Upper lobe of right lung (tissue), 1 donor: ENCODE measurements at regions not wholly inside any gene's neighbourhood (a gene's known extent, or its start where the extent isn't known, plus 50 kb on each side); places are given as distances from the start of the nearest gene placed in this dataset.

Experiments used
- ATAC-seq: fragments of 200-7000 bp; cut with Tn5 transposase; one replicate; pipeline ENCODE4 v1.9.1; 2020; ENCODE audit warnings: mild to moderate bottlenecking, moderate library complexity
- DNase-seq: peaks from one replicate; pipeline ENCODE4 v3.0.0-alpha.2; 2020
- H3K27ac ChIP-seq: fragments of 200-600 bp; one replicate; pipeline ENCODE4 v1.8.0; 2022
- H3K27me3 ChIP-seq: fragments of 200-600 bp; one replicate; pipeline ENCODE4 v1.8.0; 2022; ENCODE audit warnings: mild to moderate bottlenecking
- H3K36me3 ChIP-seq: fragments of 200-600 bp; one replicate; pipeline ENCODE4 v1.8.0; 2022
- H3K4me1 ChIP-seq: fragments of 200-600 bp; one replicate; pipeline ENCODE4 v1.8.0; 2022
- H3K4me3 ChIP-seq: fragments of 200-600 bp; one replicate; pipeline ENCODE4 v1.8.0; 2022; ENCODE audit warnings: mild to moderate bottlenecking
- H3K9me3 ChIP-seq: fragments of 200-600 bp; one replicate; pipeline ENCODE4 v1.8.0; 2022
- CTCF ChIP-seq: fragments of 200-600 bp; IDR thresholded peaks from one replicate; pipeline ENCODE4 v1.8.0; 2022; ENCODE audit warnings: antibody characterized with exemption
- intact Hi-C: fragments of 100-400 bp; cut with DNase I; formaldehyde crosslinking; loops from one replicate; pipeline ENCODE4 v1.11.0; 2022
- donor health status: DM: no; HTN: yes; CAD: no; lungs with severe emphysema.

GRCh38 chr14:42569227-42569626, 962.6 kb downstream of the LRFN5 start:
- TF ChIP-seq CTCF, result no peak
- no peaks in the 10 kb centered on the region for H3K4me1 ChIP-seq
- no peaks in the 10 kb centered on the region for H3K9me3 ChIP-seq
- no peak for ATAC-seq
- H3K27me3 ChIP-seq, result no peaks in the 10 kb centered on the region
- intact Hi-C loops, result no loop called here
- H3K27ac ChIP-seq, result no peak overlapping the region
- no peak overlapping the region for H3K4me3 ChIP-seq
- H3K36me3 ChIP-seq, result no peaks in the 10 kb centered on the region
- DNase-seq, result no peak

GRCh38 chr14:42565556-42565955, 958.9 kb downstream of the LRFN5 start:
- intact Hi-C loops, result no loop called here
- H3K4me1 ChIP-seq, result no peaks in the 10 kb centered on the region
- H3K9me3 ChIP-seq, result no peaks in the 10 kb centered on the region
- TF ChIP-seq CTCF, result no peak
- no peaks in the 10 kb centered on the region for H3K36me3 ChIP-seq
- DNase-seq (no peak), ATAC-seq (no peak)
- H3K27me3 ChIP-seq, result no peaks in the 10 kb centered on the region
- no peak overlapping the region for H3K4me3 ChIP-seq
- H3K27ac ChIP-seq, result no peak overlapping the region

- H3K36me3 ChIP-seq, result no peaks in the 10 kb centered on the region
- H3K27ac ChIP-seq, result no peak overlapping the region
- no peaks in the 10 kb centered on the region for H3K27me3 ChIP-seq
- H3K4me3 ChIP-seq, result no peak overlapping the region
- ATAC-seq (no peak), DNase-seq (no peak)
- no peak for TF ChIP-seq CTCF
- intact Hi-C loops, result no loop called here
- no peaks in the 10 kb centered on the region for H3K4me1 ChIP-seq
- no peaks in the 10 kb centered on the region for H3K9me3 ChIP-seq
These were observed 956.6 kb downstream of the LRFN5 start for GRCh38 chr14:42563313-42563712.

- Histone ChIP-seq H3K27ac (no peak overlapping the region), H3K9me3 (no peaks in the 10 kb centered on the region), H3K27me3 (no peaks in the 10 kb centered on the region), H3K36me3 (no peaks in the 10 kb centered on the region), H3K4me3 (no peak overlapping the region), H3K4me1 (no peaks in the 10 kb centered on the region)
- no peak for TF ChIP-seq CTCF
- ATAC-seq (no peak), DNase-seq (no peak)
- intact Hi-C loops, result no loop called here
These were observed 949.9 kb downstream of the LRFN5 start for GRCh38 chr14:42556551-42556950.

- Histone ChIP-seq H3K36me3 (no peaks in the 10 kb centered on the region), H3K4me1 (no peaks in the 10 kb centered on the region), H3K4me3 (no peak overlapping the region), H3K9me3 (no peaks in the 10 kb centered on the region), H3K27me3 (no peaks in the 10 kb centered on the region), H3K27ac (no peak overlapping the region)
- TF ChIP-seq CTCF, result no peak
- intact Hi-C loops, result no loop called here
- DNase-seq, result no peak
- no peak for ATAC-seq
These were observed 948.7 kb downstream of the LRFN5 start for GRCh38 chr14:42555365-42555764.

GRCh38 chr14:42554091-42554490, 947.4 kb downstream of the LRFN5 start:
- ATAC-seq (no peak), DNase-seq (no peak)
- Histone ChIP-seq H3K27ac (no peak overlapping the region), H3K4me3 (no peak overlapping the region), H3K9me3 (no peaks in the 10 kb centered on the region), H3K4me1 (no peaks in the 10 kb centered on the region), H3K36me3 (no peaks in the 10 kb centered on the region), H3K27me3 (no peaks in the 10 kb centered on the region)
- intact Hi-C loops, result no loop called here
- no peak for TF ChIP-seq CTCF
